ENCODE measurements at regions not wholly inside any gene's neighbourhood (a gene's known extent, or its start where the extent isn't known, plus 50 kb on each side); places are given as distances from the start of the nearest gene placed in this dataset.
A peak's percentile ranks its signal among the peaks of the same experiment; 100 is the strongest.

DNA sequence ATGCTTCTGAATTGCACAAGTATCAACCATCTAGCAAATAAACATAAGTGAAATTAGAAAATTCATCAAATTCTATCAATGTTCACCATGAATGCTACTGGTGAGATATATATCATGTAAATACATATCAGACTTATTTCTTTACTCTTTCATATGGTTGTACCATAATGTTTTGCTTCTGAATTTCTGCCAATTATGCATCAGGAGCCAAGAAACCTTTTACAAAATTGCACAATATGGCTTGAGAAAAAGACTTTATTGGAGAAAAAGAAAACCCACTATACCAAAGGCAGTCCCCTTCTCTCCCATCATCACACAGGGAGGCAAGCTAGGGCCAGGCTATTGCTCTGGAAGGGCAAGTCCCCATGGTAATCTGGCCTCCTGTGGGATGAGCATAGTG, 402.6 kb downstream of the C6orf118 start:
- H3K27me3 Mint-ChIP-seq (ENCODE audit: low read depth, unreplicated experiment) = no peaks in the 10 kb centered on the region
- Histone ChIP-seq H3K27me3 (ENCODE audit: insufficient read depth, low read length) (no peaks in the 10 kb centered on the region), H3K27ac (ENCODE audit: low read depth, low read length) (no peak overlapping the region), H3K36me3 (ENCODE audit: insufficient read depth, low read length) (no peaks in the 10 kb centered on the region), H3K4me2 (ENCODE audit: low read length) (no peak overlapping the region), H3K79me2 (ENCODE audit: insufficient read depth, low read length) (no peaks in the 10 kb centered on the region), H3K9me3 (ENCODE audit: insufficient read depth, low read depth, low read length) (no peaks in the 10 kb centered on the region), H3K4me3 (ENCODE audit: insufficient read depth, low read depth, low read length) (no peak overlapping the region), H4K20me1 (ENCODE audit: insufficient read depth, low read length) (no peaks in the 10 kb centered on the region), H3K4me1 (ENCODE audit: insufficient read depth, low read length) (no peaks in the 10 kb centered on the region), H3K9ac (ENCODE audit: low read length) (no peak overlapping the region), H2AFZ (ENCODE audit: low read depth, low read length) (no peak overlapping the region)
- H3K36me3 Mint-ChIP-seq (ENCODE audit: low read depth, unreplicated experiment) = no peaks in the 10 kb centered on the region
- no peak overlapping the region for H3K27ac Mint-ChIP-seq (ENCODE audit: unreplicated experiment)
- H3K9me3 Mint-ChIP-seq (ENCODE audit: unreplicated experiment) = no peaks in the 10 kb centered on the region
- no peaks in the 10 kb centered on the region for H3K4me1 Mint-ChIP-seq (ENCODE audit: low read depth, unreplicated experiment)
- TF ChIP-seq, protein P1, sequence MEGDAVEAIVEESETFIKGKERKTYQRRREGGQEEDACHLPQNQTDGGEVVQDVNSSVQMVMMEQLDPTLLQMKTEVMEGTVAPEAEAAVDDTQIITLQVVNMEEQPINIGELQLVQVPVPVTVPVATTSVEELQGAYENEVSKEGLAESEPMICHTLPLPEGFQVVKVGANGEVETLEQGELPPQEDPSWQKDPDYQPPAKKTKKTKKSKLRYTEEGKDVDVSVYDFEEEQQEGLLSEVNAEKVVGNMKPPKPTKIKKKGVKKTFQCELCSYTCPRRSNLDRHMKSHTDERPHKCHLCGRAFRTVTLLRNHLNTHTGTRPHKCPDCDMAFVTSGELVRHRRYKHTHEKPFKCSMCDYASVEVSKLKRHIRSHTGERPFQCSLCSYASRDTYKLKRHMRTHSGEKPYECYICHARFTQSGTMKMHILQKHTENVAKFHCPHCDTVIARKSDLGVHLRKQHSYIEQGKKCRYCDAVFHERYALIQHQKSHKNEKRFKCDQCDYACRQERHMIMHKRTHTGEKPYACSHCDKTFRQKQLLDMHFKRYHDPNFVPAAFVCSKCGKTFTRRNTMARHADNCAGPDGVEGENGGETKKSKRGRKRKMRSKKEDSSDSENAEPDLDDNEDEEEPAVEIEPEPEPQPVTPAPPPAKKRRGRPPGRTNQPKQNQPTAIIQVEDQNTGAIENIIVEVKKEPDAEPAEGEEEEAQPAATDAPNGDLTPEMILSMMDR (IDR thresholded peaks at IDR 0.05; ENCODE audit: insufficient read depth, low read depth, low read length) = no peak
- no peak for FAIRE-seq
- no peak for DNase-seq (ENCODE audit: low read depth)
- no peak overlapping the region for H3K4me3 Mint-ChIP-seq (ENCODE audit: unreplicated experiment)

DNA sequence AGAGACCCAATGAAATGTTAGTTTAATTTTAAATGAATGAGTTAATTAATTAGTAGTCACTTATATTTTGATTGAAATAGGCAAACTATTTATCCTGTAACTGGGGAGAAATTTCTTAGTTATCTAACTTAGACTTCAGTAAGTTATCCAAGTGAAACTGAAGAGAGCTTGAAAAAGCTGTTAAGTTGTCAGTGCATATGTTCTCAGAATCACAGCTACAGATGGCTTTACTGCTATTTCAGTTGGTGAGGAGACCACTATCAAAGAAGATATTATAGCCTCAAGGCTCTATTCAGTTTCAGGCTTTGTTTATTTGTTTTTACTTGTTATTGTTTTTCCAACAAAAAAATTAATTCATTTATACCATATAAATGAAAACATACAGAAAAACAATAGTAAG, 404.1 kb downstream of the C6orf118 start:
- Histone ChIP-seq H3K4me3 (ENCODE audit: insufficient read depth, low read depth, low read length) (no peak overlapping the region), H3K4me2 (ENCODE audit: low read length) (no peak overlapping the region), H3K4me1 (ENCODE audit: insufficient read depth, low read length) (no peaks in the 10 kb centered on the region), H3K36me3 (ENCODE audit: insufficient read depth, low read length) (no peaks in the 10 kb centered on the region), H3K79me2 (ENCODE audit: insufficient read depth, low read length) (no peaks in the 10 kb centered on the region), H2AFZ (ENCODE audit: low read depth, low read length) (no peak overlapping the region), H3K9ac (ENCODE audit: low read length) (no peak overlapping the region), H3K27me3 (ENCODE audit: insufficient read depth, low read length) (no peaks in the 10 kb centered on the region), H3K9me3 (ENCODE audit: insufficient read depth, low read depth, low read length) (no peaks in the 10 kb centered on the region), H4K20me1 (ENCODE audit: insufficient read depth, low read length) (no peaks in the 10 kb centered on the region), H3K27ac (ENCODE audit: low read depth, low read length) (no peak overlapping the region)
- no peak overlapping the region for H3K4me3 Mint-ChIP-seq (ENCODE audit: unreplicated experiment)
- no peaks in the 10 kb centered on the region for H3K27me3 Mint-ChIP-seq (ENCODE audit: low read depth, unreplicated experiment)
- no peak overlapping the region for H3K27ac Mint-ChIP-seq (ENCODE audit: unreplicated experiment)
- FAIRE-seq (no peak), DNase-seq (ENCODE audit: low read depth) (no peak)
- TF ChIP-seq EZH2 (IDR thresholded peaks at IDR 0.05; ENCODE audit: insufficient read depth, low read length) = no peak
- TF ChIP-seq, protein P1 (IDR thresholded peaks at IDR 0.05; ENCODE audit: insufficient read depth, low read depth, low read length) = no peak
- H3K9me3 Mint-ChIP-seq (ENCODE audit: unreplicated experiment) = no peaks in the 10 kb centered on the region
- no peaks in the 10 kb centered on the region for H3K4me1 Mint-ChIP-seq (ENCODE audit: low read depth, unreplicated experiment)
- H3K36me3 Mint-ChIP-seq (ENCODE audit: low read depth, unreplicated experiment) = no peaks in the 10 kb centered on the region

DNA sequence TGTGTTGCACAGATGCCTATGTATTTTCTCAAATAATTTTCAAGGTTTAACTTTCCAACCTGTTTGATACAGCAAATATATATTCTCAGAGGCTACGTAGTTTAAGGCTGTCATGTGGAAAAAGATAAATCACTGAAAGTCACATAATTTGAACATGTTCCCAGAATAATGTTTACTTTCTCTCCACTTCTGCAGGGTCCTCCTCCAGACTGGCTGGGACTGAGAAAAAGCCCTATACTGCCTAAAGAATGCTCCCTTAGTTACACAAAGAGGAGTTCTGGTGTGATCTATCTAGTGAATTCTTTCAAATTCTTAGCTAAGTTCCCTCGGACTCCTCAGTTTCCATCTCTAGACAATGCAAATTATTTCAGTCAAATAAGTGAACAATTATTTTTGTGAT, 411.0 kb downstream of the C6orf118 start:
- Mint-ChIP-seq H3K4me3 (ENCODE audit: unreplicated experiment) (no peak overlapping the region), H3K36me3 (ENCODE audit: low read depth, unreplicated experiment) (no peaks in the 10 kb centered on the region), H3K4me1 (ENCODE audit: low read depth, unreplicated experiment) (no peaks in the 10 kb centered on the region), H3K27ac (ENCODE audit: unreplicated experiment) (no peak overlapping the region), H3K9me3 (ENCODE audit: unreplicated experiment) (peaks cover 2% of the 10 kb centered on the region), H3K27me3 (ENCODE audit: low read depth, unreplicated experiment) (no peaks in the 10 kb centered on the region)
- Histone ChIP-seq H3K4me1 (ENCODE audit: insufficient read depth, low read length) (no peaks in the 10 kb centered on the region), H3K4me2 (ENCODE audit: low read length) (no peak overlapping the region), H3K9me3 (ENCODE audit: insufficient read depth, low read depth, low read length) (no peaks in the 10 kb centered on the region), H3K79me2 (ENCODE audit: insufficient read depth, low read length) (no peaks in the 10 kb centered on the region), H3K4me3 (ENCODE audit: insufficient read depth, low read depth, low read length) (no peak overlapping the region), H3K36me3 (ENCODE audit: insufficient read depth, low read length) (no peaks in the 10 kb centered on the region), H3K27ac (ENCODE audit: low read depth, low read length) (no peak overlapping the region), H3K27me3 (ENCODE audit: insufficient read depth, low read length) (no peaks in the 10 kb centered on the region), H3K9ac (ENCODE audit: low read length) (no peak overlapping the region), H4K20me1 (ENCODE audit: insufficient read depth, low read length) (no peaks in the 10 kb centered on the region), H2AFZ (ENCODE audit: low read depth, low read length) (no peak overlapping the region)
- no peak for TF ChIP-seq EZH2 (IDR thresholded peaks at IDR 0.05; ENCODE audit: insufficient read depth, low read length)
- TF ChIP-seq, protein P1 (IDR thresholded peaks at IDR 0.05; ENCODE audit: insufficient read depth, low read depth, low read length) = no peak
- FAIRE-seq (no peak), DNase-seq (ENCODE audit: low read depth) (peak; percentile 2)
